Omental fat pad (tissue), 3 donors: ENCODE measurements at regions not wholly inside any gene's neighbourhood (a gene's known extent, or its start where the extent isn't known, plus 50 kb on each side); places are given as distances from the start of the nearest gene placed in this dataset.

Experiments
- ATAC-seq: fragments of 150-250 bp; one replicate; pipeline ENCODE4 v1.9.1; 2016; ENCODE audit warnings: mild to moderate bottlenecking, moderate library complexity; ENCODE audit not compliant: low FRiP score
- DNase-seq: peaks from one replicate; pipeline ENCODE4 v3.0.0-alpha.2; 2019; ENCODE audit warnings: low spot score
- TF ChIP-seq, protein P1 (sequence below), 3 donors: fragments of 450-650 bp; IDR thresholded peaks; one replicate each; pipeline ENCODE4 v1.5.1; 2016 to 2017; ENCODE audit warnings: antibody characterized with exemption in 3 of 3, mild to moderate bottlenecking in 3 of 3, moderate library complexity in 2 of 3

DNA sequence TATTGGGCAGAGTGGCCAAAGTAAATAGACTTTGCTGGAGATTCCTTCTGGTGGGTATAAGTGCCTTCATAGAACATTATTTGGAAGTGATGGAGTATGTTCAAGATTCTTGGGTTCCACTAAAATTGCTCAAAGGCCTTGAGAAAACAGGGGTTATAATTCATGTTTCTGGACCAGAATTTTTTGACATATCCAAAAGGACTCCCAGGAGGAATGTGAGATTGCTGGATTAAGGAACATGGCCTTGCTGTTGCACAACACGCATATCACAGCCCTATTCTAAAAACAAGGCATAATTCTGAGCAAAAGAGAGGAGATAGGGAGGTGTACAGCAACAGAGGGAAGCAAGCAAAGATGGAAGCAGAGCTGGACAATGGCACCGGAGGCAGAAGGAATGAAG, 111.7 kb upstream of the TNP1 start:
- TF ChIP-seq, protein P1, sequence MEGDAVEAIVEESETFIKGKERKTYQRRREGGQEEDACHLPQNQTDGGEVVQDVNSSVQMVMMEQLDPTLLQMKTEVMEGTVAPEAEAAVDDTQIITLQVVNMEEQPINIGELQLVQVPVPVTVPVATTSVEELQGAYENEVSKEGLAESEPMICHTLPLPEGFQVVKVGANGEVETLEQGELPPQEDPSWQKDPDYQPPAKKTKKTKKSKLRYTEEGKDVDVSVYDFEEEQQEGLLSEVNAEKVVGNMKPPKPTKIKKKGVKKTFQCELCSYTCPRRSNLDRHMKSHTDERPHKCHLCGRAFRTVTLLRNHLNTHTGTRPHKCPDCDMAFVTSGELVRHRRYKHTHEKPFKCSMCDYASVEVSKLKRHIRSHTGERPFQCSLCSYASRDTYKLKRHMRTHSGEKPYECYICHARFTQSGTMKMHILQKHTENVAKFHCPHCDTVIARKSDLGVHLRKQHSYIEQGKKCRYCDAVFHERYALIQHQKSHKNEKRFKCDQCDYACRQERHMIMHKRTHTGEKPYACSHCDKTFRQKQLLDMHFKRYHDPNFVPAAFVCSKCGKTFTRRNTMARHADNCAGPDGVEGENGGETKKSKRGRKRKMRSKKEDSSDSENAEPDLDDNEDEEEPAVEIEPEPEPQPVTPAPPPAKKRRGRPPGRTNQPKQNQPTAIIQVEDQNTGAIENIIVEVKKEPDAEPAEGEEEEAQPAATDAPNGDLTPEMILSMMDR (IDR thresholded peaks at IDR 0.05): no peak
- DNase-seq: no peak
- ATAC-seq: peak; percentile 43

DNA sequence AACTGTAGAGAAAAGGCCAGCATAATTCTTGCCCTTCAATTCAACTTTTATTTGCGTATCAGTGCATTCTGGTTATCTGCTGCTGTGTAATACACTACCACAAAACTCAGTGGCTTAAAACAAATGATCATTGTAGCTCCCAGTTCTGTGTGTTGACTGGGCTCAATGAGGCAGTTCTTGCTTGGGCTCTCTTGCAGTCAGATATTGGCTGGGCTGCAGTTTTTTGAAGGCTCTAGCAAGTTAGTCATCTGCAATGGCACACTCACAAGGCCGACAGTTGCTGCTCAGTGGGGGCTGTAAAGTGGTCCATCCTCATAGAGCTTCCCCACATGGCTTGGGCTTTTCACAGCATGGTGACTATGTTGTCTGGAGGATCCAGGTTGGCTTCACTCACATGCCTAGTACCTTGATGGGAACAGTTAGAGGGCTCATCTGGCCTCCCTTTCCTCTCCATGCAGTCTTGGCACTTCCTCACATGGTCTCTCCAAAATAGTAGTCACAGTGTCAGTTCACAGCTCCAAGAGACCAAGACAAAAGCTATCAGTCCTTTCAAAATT, 110.6 kb upstream of the TNP1 start:
- TF ChIP-seq, protein P1 (IDR thresholded peaks at IDR 0.05): no peak
- ATAC-seq (no peak), DNase-seq (no peak)

DNA sequence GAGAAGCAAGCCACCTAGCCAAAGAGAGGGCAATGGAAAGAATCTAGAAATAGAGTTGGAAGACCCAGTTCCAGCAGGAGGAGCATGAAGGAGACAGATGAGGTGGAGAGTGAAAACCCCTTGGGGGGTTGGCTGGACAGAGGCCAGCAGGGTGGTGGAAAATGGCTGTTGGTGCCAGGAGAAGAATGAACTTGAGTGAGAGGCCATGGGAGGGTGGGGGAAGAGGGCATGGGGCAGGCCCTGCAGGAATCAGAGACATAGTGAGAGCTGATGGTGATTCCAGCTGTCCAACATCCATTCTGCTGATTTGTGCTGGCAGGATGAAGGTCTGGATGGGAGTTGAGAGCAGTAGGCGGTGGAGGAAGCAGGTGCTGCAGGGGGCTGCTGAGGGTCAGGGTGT, 108.0 kb upstream of the TNP1 start:
- TF ChIP-seq, protein P1 (IDR thresholded peaks at IDR 0.05): no peak
- no peak for DNase-seq
- ATAC-seq: no peak

DNA sequence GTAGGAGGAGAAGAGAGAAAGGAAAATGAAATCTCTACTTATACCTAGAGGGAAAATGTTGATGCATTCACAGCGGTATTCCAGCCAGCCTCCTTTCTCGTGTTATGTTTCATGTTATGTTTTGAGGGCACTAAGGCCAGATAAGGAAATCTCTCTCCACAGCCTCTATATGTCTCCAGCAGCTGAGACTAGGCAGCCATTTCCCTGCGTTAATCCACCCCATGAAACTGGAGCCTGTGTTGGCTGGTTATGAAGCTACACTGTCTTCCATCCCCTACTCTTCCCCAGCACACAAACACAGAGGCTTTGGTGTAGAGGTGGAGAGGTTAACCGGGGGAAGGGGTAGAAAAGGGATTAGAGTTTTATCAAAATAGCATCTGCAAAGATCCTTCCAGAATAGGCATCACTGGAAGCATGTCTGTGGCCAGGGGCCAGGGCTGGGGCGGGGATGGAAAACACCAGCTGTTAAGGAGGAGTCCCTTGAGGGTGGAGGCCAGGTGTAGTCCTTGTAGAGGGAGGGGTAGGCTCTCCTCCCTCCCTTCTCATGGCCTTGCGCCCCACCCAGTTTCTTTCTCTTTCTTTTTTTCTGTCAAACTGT, 100.9 kb upstream of the TNP1 start:
- ATAC-seq (no peak), DNase-seq (no peak)
- TF ChIP-seq, protein P1 (IDR thresholded peaks at IDR 0.05): no peak

DNA sequence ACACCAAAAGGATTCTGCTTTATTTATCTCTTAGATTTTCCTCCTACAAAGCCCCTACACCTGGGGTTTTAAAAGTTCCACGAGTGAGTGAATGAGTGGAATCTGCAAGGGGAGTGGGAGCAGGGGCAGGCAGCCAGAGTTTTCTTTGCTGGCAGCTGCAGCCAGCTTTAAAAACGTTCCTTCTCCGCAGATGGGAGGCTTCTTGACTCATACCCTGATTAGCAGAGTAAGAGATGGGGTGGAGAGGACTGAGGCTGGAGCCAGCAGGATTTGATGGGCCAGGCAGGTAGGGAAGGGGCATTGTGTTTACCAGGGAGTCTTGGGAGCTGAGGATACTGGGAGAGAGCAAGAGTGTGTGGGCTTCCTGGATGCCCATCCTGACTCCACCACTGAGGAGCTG, 99.6 kb upstream of the TNP1 start:
- TF ChIP-seq, protein P1 (IDR thresholded peaks at IDR 0.05): no peak
- DNase-seq (no peak), ATAC-seq (no peak)

DNA sequence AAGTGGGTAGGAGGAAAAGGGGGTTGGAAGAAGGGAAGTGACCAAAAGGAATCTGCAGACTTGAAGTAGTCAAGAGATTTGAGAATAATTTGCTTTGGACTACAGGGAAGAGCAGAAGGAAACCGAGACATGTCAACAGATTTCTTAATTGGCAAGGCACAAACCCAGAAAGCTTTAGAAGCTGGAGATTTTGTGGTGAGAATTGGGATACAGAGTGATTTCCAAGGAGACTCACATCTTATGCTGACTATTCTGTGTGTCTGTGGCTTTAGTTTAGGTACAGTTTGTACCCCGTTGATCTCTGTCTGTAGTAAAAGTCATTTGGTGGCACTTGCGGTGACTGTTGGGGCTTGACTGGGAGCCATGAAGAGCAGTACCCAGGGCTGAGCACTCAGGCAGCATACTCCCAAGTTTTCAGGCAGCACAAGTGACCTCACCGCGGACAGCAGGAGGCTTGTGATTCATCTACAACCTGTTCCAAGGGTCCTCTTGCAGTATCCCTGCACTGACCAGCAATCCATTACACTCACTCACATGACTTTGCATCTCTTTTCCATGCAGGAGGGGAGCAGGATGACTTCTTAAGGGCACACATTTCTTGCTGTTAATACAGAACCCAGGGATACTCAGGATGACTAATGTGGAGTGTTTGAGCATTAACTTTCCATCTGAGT, 97.1 kb upstream of the TNP1 start:
- no peak for DNase-seq
- TF ChIP-seq, protein P1 (IDR thresholded peaks at IDR 0.05): no peak
- no peak for ATAC-seq

DNA sequence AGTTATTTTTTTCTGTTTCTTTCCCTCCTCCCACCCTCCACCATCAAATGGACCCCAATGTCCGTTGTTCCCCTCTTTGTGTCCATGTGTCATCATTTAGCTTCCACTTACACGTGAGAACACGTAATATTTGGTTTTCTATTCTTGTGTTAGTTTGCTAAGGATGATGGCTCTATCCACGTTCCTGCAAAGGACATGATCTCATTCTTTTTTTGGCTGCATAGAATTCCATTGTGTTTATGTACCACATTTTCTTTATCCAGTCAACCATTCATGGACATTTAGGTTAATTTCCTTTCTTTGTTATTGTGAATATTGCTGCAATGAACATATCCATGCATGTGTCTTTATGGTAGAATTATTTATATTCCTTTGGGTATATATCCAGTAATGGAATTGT, 91.3 kb upstream of the TNP1 start:
- TF ChIP-seq, protein P1 (IDR thresholded peaks at IDR 0.05): no peak
- ATAC-seq (no peak), DNase-seq (no peak)
